ENCODE measurements at regions not wholly inside any gene's neighbourhood (a gene's known extent, or its start where the extent isn't known, plus 50 kb on each side); places are given as distances from the start of the nearest gene placed in this dataset.

DNA sequence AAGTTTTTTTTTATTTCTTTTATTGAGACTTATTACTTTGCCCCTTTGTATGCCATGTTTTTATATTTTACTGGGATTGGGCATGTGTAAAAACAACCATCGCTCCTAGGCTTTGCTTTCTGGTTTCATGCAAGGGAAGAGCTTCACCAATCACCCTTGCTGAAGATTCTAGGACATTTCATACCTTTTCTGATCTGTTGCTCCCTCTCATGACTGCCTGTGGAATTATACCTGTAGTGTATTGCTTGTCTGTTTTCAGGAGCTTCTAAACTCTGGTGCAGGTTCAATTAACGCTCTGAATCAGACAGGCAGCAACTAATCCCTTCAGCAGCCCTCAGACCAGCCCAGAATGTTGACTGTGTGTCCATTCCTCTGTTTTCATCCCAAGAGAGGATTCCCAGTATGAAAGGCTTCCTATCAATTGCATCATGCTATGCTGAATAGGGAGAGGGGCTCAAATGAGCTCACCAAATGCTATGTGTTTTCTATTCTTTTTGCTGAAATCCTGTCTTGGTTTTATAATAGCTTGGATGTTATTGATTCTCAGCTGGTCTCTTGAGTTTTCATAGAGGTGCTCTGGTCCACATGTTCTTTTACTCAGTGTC lies 572.9 kb upstream of the CDH6 start:
- Mint-ChIP-seq H3K27me3 (ENCODE audit: low read depth) (no peaks in the 10 kb centered on the region), H3K36me3 (ENCODE audit: low read depth) (peaks cover 9% of the 10 kb centered on the region), H3K27ac (ENCODE audit: unreplicated experiment) (no peak overlapping the region), H3K9me3 (ENCODE audit: low read depth) (peaks cover 44% of the 10 kb centered on the region), H3K4me3 (ENCODE audit: unreplicated experiment) (no peak overlapping the region), H3K4me1 (ENCODE audit: low read depth) (no peaks in the 10 kb centered on the region)
- no peak for TF ChIP-seq CTCF (IDR thresholded peaks at IDR 0.05)
- DNase-seq (ENCODE audit: low spot score): no peak

DNA sequence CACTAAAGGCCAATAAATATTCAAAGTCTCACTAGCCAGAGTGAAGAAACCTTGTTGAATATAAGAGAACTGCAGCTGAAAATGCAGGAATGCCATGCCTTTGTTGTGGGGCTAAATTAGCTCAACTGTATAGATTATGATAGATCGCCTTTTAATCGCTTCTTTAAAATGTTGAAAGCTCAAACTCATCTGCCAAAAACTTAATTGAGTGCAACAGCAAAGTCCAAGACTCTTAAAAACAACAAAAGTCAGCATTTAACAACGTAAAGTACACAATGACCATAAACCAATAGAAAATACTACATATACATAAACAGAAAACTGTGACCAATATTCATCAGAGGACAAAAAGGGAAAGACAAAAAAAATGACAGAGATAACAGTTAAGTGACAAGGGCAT lies 585.0 kb upstream of the CDH6 start:
- Mint-ChIP-seq H3K4me3 (ENCODE audit: unreplicated experiment) (no peak overlapping the region), H3K27ac (ENCODE audit: unreplicated experiment) (no peak overlapping the region)
- no peak for DNase-seq (ENCODE audit: low spot score)

GRCh38 chr5:30607301-30607894 lies 586.1 kb upstream of the CDH6 start:
- Mint-ChIP-seq H3K27ac (ENCODE audit: unreplicated experiment) (no peak overlapping the region), H3K36me3 (ENCODE audit: low read depth) (no peaks in the 10 kb centered on the region), H3K9me3 (ENCODE audit: low read depth) (peaks cover 13% of the 10 kb centered on the region), H3K4me3 (ENCODE audit: unreplicated experiment) (no peak overlapping the region), H3K27me3 (ENCODE audit: low read depth) (no peaks in the 10 kb centered on the region), H3K4me1 (ENCODE audit: low read depth) (no peaks in the 10 kb centered on the region)
- no peak for TF ChIP-seq CTCF (IDR thresholded peaks at IDR 0.05)
- DNase-seq (ENCODE audit: low spot score): no peak

More for the DNA sequence above, 585.0 kb upstream of the CDH6 start:
- Mint-ChIP-seq H3K27me3 (ENCODE audit: low read depth) (no peaks in the 10 kb centered on the region), H3K9me3 (ENCODE audit: low read depth) (peaks cover 11% of the 10 kb centered on the region), H3K36me3 (ENCODE audit: low read depth) (no peaks in the 10 kb centered on the region), H3K4me1 (ENCODE audit: low read depth) (no peaks in the 10 kb centered on the region)
- TF ChIP-seq CTCF (IDR thresholded peaks at IDR 0.05): no peak

DNA sequence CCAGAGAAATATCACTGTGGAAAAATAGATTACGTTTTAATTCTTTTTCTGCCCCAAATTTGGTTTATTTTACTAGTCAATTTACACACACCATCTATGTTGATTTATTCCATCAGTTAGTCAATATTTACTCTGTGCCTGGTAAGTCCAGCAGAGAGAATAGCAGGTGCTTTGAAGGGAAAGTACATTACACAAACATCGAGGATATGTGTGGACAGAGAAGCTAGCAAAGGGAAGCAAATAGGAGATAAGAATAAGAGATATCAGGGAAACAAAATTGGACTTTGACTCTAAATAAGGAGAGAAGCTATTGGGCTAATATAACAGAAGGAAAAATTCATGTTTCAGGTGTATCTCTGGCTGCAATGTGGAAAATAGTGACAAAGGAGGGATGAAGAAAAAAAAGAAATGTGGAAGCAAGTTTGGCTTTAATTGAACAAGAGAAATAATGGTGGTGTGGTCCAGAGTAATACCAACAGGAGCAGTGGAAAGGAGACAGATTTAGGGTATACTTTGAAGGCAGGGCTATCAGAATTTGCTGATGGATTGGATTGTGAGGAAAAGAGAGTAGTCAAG lies 587.7 kb upstream of the CDH6 start:
- Mint-ChIP-seq H3K27me3 (ENCODE audit: low read depth) (no peaks in the 10 kb centered on the region), H3K4me1 (ENCODE audit: low read depth) (no peaks in the 10 kb centered on the region), H3K9me3 (ENCODE audit: low read depth) (peaks cover 9% of the 10 kb centered on the region), H3K36me3 (ENCODE audit: low read depth) (no peaks in the 10 kb centered on the region), H3K4me3 (ENCODE audit: unreplicated experiment) (no peak overlapping the region), H3K27ac (ENCODE audit: unreplicated experiment) (no peak overlapping the region)
- no peak for DNase-seq (ENCODE audit: low spot score)
- no peak for TF ChIP-seq CTCF (IDR thresholded peaks at IDR 0.05)

- H3K36me3 Mint-ChIP-seq (ENCODE audit: low read depth): no peaks in the 10 kb centered on the region
- peaks cover 15% of the 10 kb centered on the region for H3K9me3 Mint-ChIP-seq (ENCODE audit: low read depth)
- no peaks in the 10 kb centered on the region for H3K27me3 Mint-ChIP-seq (ENCODE audit: low read depth)
- H3K4me1 Mint-ChIP-seq (ENCODE audit: low read depth): no peaks in the 10 kb centered on the region
- no peak overlapping the region for H3K27ac Mint-ChIP-seq (ENCODE audit: unreplicated experiment)
- no peak overlapping the region for H3K4me3 Mint-ChIP-seq (ENCODE audit: unreplicated experiment)
- DNase-seq (ENCODE audit: low spot score): no peak
- no peak for TF ChIP-seq CTCF (IDR thresholded peaks at IDR 0.05)
Observed at GRCh38 chr5:30604648-30605262, 588.7 kb upstream of the CDH6 start.
